Mesendoderm (in vitro differentiated cells): ENCODE measurements at regions not wholly inside any gene's neighbourhood (a gene's known extent, or its start where the extent isn't known, plus 50 kb on each side); places are given as distances from the start of the nearest gene placed in this dataset.
A peak's percentile ranks its signal among the peaks of the same experiment; 100 is the strongest.
"Not testable (repeated sequence)": the region's sequence is repeated elsewhere in the genome, so short reads cannot be mapped to it uniquely, and the experiment has no call there.

Experiments used
- DNase-seq: peaks from one replicate; pipeline ENCODE4 v3.0.0; 2013
- H2AK5ac ChIP-seq: 2 replicates; pipeline ENCODE4 v1.6.1; 2013; ENCODE audit warnings: low read length, inconsistent platforms
- H2BK120ac ChIP-seq: 2 replicates; pipeline ENCODE4 v1.6.1; 2013; ENCODE audit warnings: low read depth, mild to moderate bottlenecking, low read length, moderate library complexity, mixed read lengths
- H2BK15ac ChIP-seq: replicated peaks from 2 replicates; pipeline ENCODE4 v1.6.1; 2013; ENCODE audit warnings: low read depth, mild to moderate bottlenecking, moderate library complexity
- H2BK5ac ChIP-seq: 2 replicates; pipeline ENCODE4 v1.6.1; 2013; ENCODE audit warnings: low read length, inconsistent platforms
- H3K18ac ChIP-seq: 2 replicates; pipeline ENCODE4 v1.6.1; 2013; ENCODE audit warnings: mild to moderate bottlenecking, low read length, mixed read lengths
- H3K23ac ChIP-seq: one replicate; pipeline ENCODE4 v1.6.1; 2013; ENCODE audit warnings: low read length
- H3K27ac ChIP-seq: 2 replicates; pipeline ENCODE4 v1.5.1; 2013; ENCODE audit warnings: low read depth, mild to moderate bottlenecking, inconsistent platforms, low read length, moderate library complexity
- H3K27me3 ChIP-seq: 2 replicates; pipeline ENCODE4 v1.6.1; 2013; ENCODE audit warnings: low read length, control low read depth, mild to moderate bottlenecking, inconsistent platforms; ENCODE audit not compliant: insufficient read depth, poor library complexity
- H3K36me3 ChIP-seq: 2 replicates; pipeline ENCODE4 v1.6.1; 2013; ENCODE audit warnings: low read length, inconsistent platforms; ENCODE audit not compliant: control insufficient read depth, insufficient read depth
- H3K4ac ChIP-seq: one replicate; pipeline ENCODE4 v1.6.1; 2013; ENCODE audit warnings: low read depth, mild to moderate bottlenecking, low read length, moderate library complexity
- H3K4me1 ChIP-seq: 2 replicates; pipeline ENCODE4 v1.6.1; 2013; ENCODE audit warnings: low read depth, low read length, inconsistent platforms; ENCODE audit not compliant: control insufficient read depth
- H3K4me2 ChIP-seq: 2 replicates; pipeline ENCODE4 v1.6.1; 2013; ENCODE audit warnings: low read length
- H3K4me3 ChIP-seq: 2 replicates; pipeline ENCODE4 v1.5.1; 2013; ENCODE audit warnings: mild to moderate bottlenecking, low read length
- H3K56ac ChIP-seq: one replicate; pipeline ENCODE4 v1.6.1; 2013; ENCODE audit warnings: low read length
- H3K79me1 ChIP-seq: 2 replicates; pipeline ENCODE4 v1.6.1; 2013; ENCODE audit warnings: low read length, inconsistent platforms
- H3K79me2 ChIP-seq: 2 replicates; pipeline ENCODE4 v1.6.1; 2013; ENCODE audit warnings: mild to moderate bottlenecking, low read length; ENCODE audit not compliant: control insufficient read depth, insufficient read depth
- H3K9ac ChIP-seq: 2 replicates; pipeline ENCODE4 v1.6.1; 2013; ENCODE audit warnings: low read length, inconsistent platforms
- H4K5ac ChIP-seq: one replicate; pipeline ENCODE4 v1.6.1; 2013; ENCODE audit warnings: low read length
- H4K8ac ChIP-seq: one replicate; pipeline ENCODE4 v1.6.1; 2013; ENCODE audit warnings: low read depth, mild to moderate bottlenecking, control low read depth, low read length, moderate library complexity
- WGBS: extraction: QIAGEN DNeasy Blood & Tissue Kit; methylation state at CpG from one replicate; pipeline ENCODE4 v1.1.7; 2013; ENCODE audit warnings: low lambda C conversion rate, missing lambda C conversion rate; ENCODE audit not compliant: insufficient coverage; ENCODE audit errors: extremely low coverage; 5-methylcytosine and 5-hydroxymethylcytosine counted together

GRCh38 chr6:48493432-48493831, 382.4 kb upstream of the PTCHD4 start:
- not testable (repeated sequence) for H4K8ac ChIP-seq, H3K4me1 ChIP-seq, H3K56ac ChIP-seq, H3K4me3 ChIP-seq, H2AK5ac ChIP-seq, H4K5ac ChIP-seq, H3K4ac ChIP-seq, H3K27me3 ChIP-seq, H3K9ac ChIP-seq, H2BK5ac ChIP-seq, H3K4me2 ChIP-seq, H2BK15ac ChIP-seq, H3K79me2 ChIP-seq, H2BK120ac ChIP-seq, H3K79me1 ChIP-seq, DNase-seq, H3K27ac ChIP-seq, H3K23ac ChIP-seq, H3K18ac ChIP-seq, H3K36me3 ChIP-seq
- no CpG with 5 or more reads among the region's 2 CpGs for WGBS

- Histone ChIP-seq H3K9ac (no peak overlapping the region), H2BK120ac (no peak overlapping the region), H3K56ac (no peak overlapping the region), H3K18ac (no peak overlapping the region), H2BK15ac (no peak overlapping the region), H3K4me3 (no peak overlapping the region), H2AK5ac (no peak overlapping the region), H4K5ac (no peak overlapping the region), H3K4me2 (no peak overlapping the region), H3K27me3 (no peaks in the 10 kb centered on the region), H3K79me1 (no peaks in the 10 kb centered on the region), H3K4ac (no peak overlapping the region), H3K4me1 (no peaks in the 10 kb centered on the region), H3K79me2 (no peaks in the 10 kb centered on the region), H4K8ac (no peak overlapping the region), H2BK5ac (no peak overlapping the region), H3K27ac (no peak overlapping the region), H3K36me3 (no peaks in the 10 kb centered on the region), H3K23ac (no peak overlapping the region)
- DNase-seq = no peak
- WGBS = no CpG with 5 or more reads among the region's 4 CpGs
Measured at GRCh38 chr6:48490658-48491057, 379.7 kb upstream of the PTCHD4 start.

GRCh38 chr6:48486876-48487275, 375.9 kb upstream of the PTCHD4 start:
- no peak overlapping the region for H2AK5ac ChIP-seq
- H4K8ac ChIP-seq = no peak overlapping the region
- H3K23ac ChIP-seq = no peak overlapping the region
- peak; percentile 19 for DNase-seq
- no peak overlapping the region for H3K4me2 ChIP-seq
- no peaks in the 10 kb centered on the region for H3K4me1 ChIP-seq
- no peak overlapping the region for H2BK5ac ChIP-seq
- H3K36me3 ChIP-seq = no peaks in the 10 kb centered on the region
- H3K27ac ChIP-seq = no peak overlapping the region
- no peak overlapping the region for H3K4ac ChIP-seq
- no peak overlapping the region for H3K9ac ChIP-seq
- H2BK15ac ChIP-seq = no peak overlapping the region
- H3K18ac ChIP-seq = no peak overlapping the region
- no peaks in the 10 kb centered on the region for H3K79me2 ChIP-seq
- no peaks in the 10 kb centered on the region for H3K79me1 ChIP-seq
- H4K5ac ChIP-seq = no peak overlapping the region
- WGBS = no CpG with 5 or more reads among the region's 3 CpGs
- no peak overlapping the region for H2BK120ac ChIP-seq
- H3K4me3 ChIP-seq = no peak overlapping the region
- no peak overlapping the region for H3K56ac ChIP-seq
- H3K27me3 ChIP-seq = no peaks in the 10 kb centered on the region

- Histone ChIP-seq H3K4ac (no peak overlapping the region), H2AK5ac (no peak overlapping the region), H3K27me3 (no peaks in the 10 kb centered on the region), H3K36me3 (no peaks in the 10 kb centered on the region), H2BK5ac (no peak overlapping the region), H3K23ac (no peak overlapping the region), H3K4me1 (no peaks in the 10 kb centered on the region), H3K79me1 (no peaks in the 10 kb centered on the region), H3K56ac (no peak overlapping the region), H3K79me2 (no peaks in the 10 kb centered on the region), H4K5ac (no peak overlapping the region), H2BK15ac (no peak overlapping the region), H3K9ac (no peak overlapping the region), H3K27ac (no peak overlapping the region), H3K4me2 (no peak overlapping the region), H3K4me3 (no peak overlapping the region), H3K18ac (no peak overlapping the region), H2BK120ac (no peak overlapping the region), H4K8ac (no peak overlapping the region)
- WGBS = 100% methylated on average over 1 of the region's 3 CpGs
- DNase-seq = no peak
Measured at GRCh38 chr6:48486373-48486772, 375.4 kb upstream of the PTCHD4 start.

GRCh38 chr6:48476257-48476656, 365.3 kb upstream of the PTCHD4 start:
- H3K79me1 ChIP-seq = no peaks in the 10 kb centered on the region
- no peak overlapping the region for H3K4ac ChIP-seq
- H4K8ac ChIP-seq = no peak overlapping the region
- H3K23ac ChIP-seq = no peak overlapping the region
- no peak overlapping the region for H2BK15ac ChIP-seq
- H3K4me2 ChIP-seq = no peak overlapping the region
- no peak overlapping the region for H2AK5ac ChIP-seq
- no peak overlapping the region for H3K9ac ChIP-seq
- H3K56ac ChIP-seq = no peak overlapping the region
- H4K5ac ChIP-seq = no peak overlapping the region
- no peak overlapping the region for H2BK5ac ChIP-seq
- H3K18ac ChIP-seq = no peak overlapping the region
- no peaks in the 10 kb centered on the region for H3K4me1 ChIP-seq
- no peak overlapping the region for H3K4me3 ChIP-seq
- H3K27ac ChIP-seq = no peak overlapping the region
- H3K36me3 ChIP-seq = no peaks in the 10 kb centered on the region
- DNase-seq = peak; percentile 66
- H3K79me2 ChIP-seq = no peaks in the 10 kb centered on the region
- H2BK120ac ChIP-seq = no peak overlapping the region
- H3K27me3 ChIP-seq = no peaks in the 10 kb centered on the region

GRCh38 chr6:48475275-48475674, 364.3 kb upstream of the PTCHD4 start:
- no peaks in the 10 kb centered on the region for H3K27me3 ChIP-seq
- H4K8ac ChIP-seq = no peak overlapping the region
- no peak overlapping the region for H3K23ac ChIP-seq
- peak; percentile 8 for DNase-seq
- WGBS = no CpG with 5 or more reads among the region's 1 CpG
- H2AK5ac ChIP-seq = no peak overlapping the region
- H2BK120ac ChIP-seq = no peak overlapping the region
- H3K79me1 ChIP-seq = no peaks in the 10 kb centered on the region
- no peak overlapping the region for H2BK5ac ChIP-seq
- H3K27ac ChIP-seq = no peak overlapping the region
- H3K4me3 ChIP-seq = no peak overlapping the region
- no peak overlapping the region for H2BK15ac ChIP-seq
- no peak overlapping the region for H3K18ac ChIP-seq
- H3K56ac ChIP-seq = no peak overlapping the region
- H4K5ac ChIP-seq = no peak overlapping the region
- no peak overlapping the region for H3K9ac ChIP-seq
- H3K4me1 ChIP-seq = no peaks in the 10 kb centered on the region
- no peaks in the 10 kb centered on the region for H3K36me3 ChIP-seq
- H3K4me2 ChIP-seq = no peak overlapping the region
- no peaks in the 10 kb centered on the region for H3K79me2 ChIP-seq
- H3K4ac ChIP-seq = no peak overlapping the region
